H1 (cell line): ENCODE measurements at regions not wholly inside any gene's neighbourhood (a gene's known extent, or its start where the extent isn't known, plus 50 kb on each side); places are given as distances from the start of the nearest gene placed in this dataset.

Experiments
- CTCF ChIA-PET: fragments of 300-600 bp; sonication (Branson Sonifier 250); formaldehyde crosslinking; loops from one replicate; lab custom pipeline; 2021; ENCODE audit not compliant: partially characterized antibody; lab: Charles Lee
- POLR2A ChIA-PET: fragments of 300-600 bp; sonication (Branson Sonifier 250); formaldehyde crosslinking; loops from one replicate; lab custom pipeline; 2021; ENCODE audit warnings: inconsistent platforms; ENCODE audit not compliant: partially characterized antibody; lab: Charles Lee
- DNase-seq, 2 experiments: peaks; one replicate each; pipeline versions ENCODE4 v3.0.0 to v3.0.0-alpha.2; 2010 to 2022; ENCODE audit warnings: low spot score in 2 of 2, low read depth in 1 of 2, mixed read lengths in 1 of 2
- FAIRE-seq: peaks from 2 replicates; lab custom pipeline; 2011; peaks lifted over from hg19 to GRCh38; lab: Jason Lieb, UNC
- H2AFZ ChIP-seq: 2 replicates; pipeline ENCODE4 v1.8.1; 2012; ENCODE audit warnings: low read length, inconsistent platforms
- H2AK5ac ChIP-seq: 2 replicates; pipeline ENCODE4 v1.6.1; 2013; ENCODE audit warnings: low read depth, low read length
- H2BK120ac ChIP-seq: replicated peaks from 2 replicates; pipeline ENCODE3; 2013; ENCODE audit warnings: low read depth, low read length, inconsistent platforms
- H2BK12ac ChIP-seq: 2 replicates; pipeline ENCODE4 v1.6.1; 2013; ENCODE audit warnings: low read depth, low read length
- H2BK15ac ChIP-seq: 2 replicates; pipeline ENCODE4 v1.6.1; 2013; ENCODE audit warnings: low read length
- H2BK20ac ChIP-seq: 2 replicates; pipeline ENCODE4 v1.6.1; 2013; ENCODE audit warnings: low read length
- H2BK5ac ChIP-seq: 2 replicates; pipeline ENCODE4 v1.6.1; 2013; ENCODE audit warnings: low read depth, low read length
- H3K14ac ChIP-seq: 2 replicates; pipeline ENCODE4 v1.6.1; 2013; ENCODE audit warnings: inconsistent platforms; ENCODE audit not compliant: insufficient read length
- H3K18ac ChIP-seq: 2 replicates; pipeline ENCODE4 v1.6.1; 2013; ENCODE audit warnings: low read length; ENCODE audit errors: extremely low read depth
- H3K23ac ChIP-seq: 2 replicates; pipeline ENCODE4 v1.6.1; 2013; ENCODE audit warnings: inconsistent platforms; ENCODE audit not compliant: insufficient read length
- H3K23me2 ChIP-seq: 2 replicates; pipeline ENCODE4 v1.6.1; 2013; ENCODE audit warnings: low read depth, low read length
- H3K27ac ChIP-seq: 2 replicates; pipeline ENCODE4 v1.6.1; 2011; ENCODE audit warnings: low read depth, low read length, inconsistent platforms
- H3K27me3 ChIP-seq, 4 experiments: replicated peaks in 1 of 4; 1 replicate in 1 of 4; 2 replicates in 3 of 4; pipeline versions ENCODE4 v1.6.1 to v1.8.1; 2011 to 2013; ENCODE audit warnings: low read length in 3 of 4, mild to moderate bottlenecking in 3 of 4, inconsistent platforms in 2 of 4, mixed read lengths in 2 of 4, moderate library complexity in 1 of 4; ENCODE audit not compliant: control insufficient read depth in 3 of 4, insufficient read depth in 3 of 4; ENCODE audit errors: extremely low read depth in 1 of 4
- H3K36me3 ChIP-seq, 4 experiments: 2 replicates each; pipeline versions ENCODE4 v1.6.1 to v1.8.1; 2011 to 2013; ENCODE audit warnings: mild to moderate bottlenecking in 4 of 4, low read length in 3 of 4, moderate library complexity in 2 of 4, control low read depth in 1 of 4, inconsistent platforms in 1 of 4; ENCODE audit not compliant: insufficient read depth in 4 of 4, control insufficient read depth in 2 of 4
- H3K4ac ChIP-seq: replicated peaks from 2 replicates; pipeline ENCODE3; 2013; ENCODE audit warnings: low read length, low read depth, mixed read lengths, inconsistent platforms; ENCODE audit not compliant: insufficient read length
- H3K4me1 ChIP-seq, 4 experiments: replicated peaks in 1 of 4; 1 replicate in 1 of 4; 2 replicates in 3 of 4; pipeline versions ENCODE4 v1.6.1 to v1.8.1; 2011 to 2013; ENCODE audit warnings: low read length in 3 of 4, inconsistent platforms in 2 of 4, mixed read lengths in 1 of 4; ENCODE audit not compliant: insufficient read depth in 4 of 4, control insufficient read depth in 3 of 4
- H3K4me2 ChIP-seq, 2 experiments: 2 replicates each; pipeline versions ENCODE4 v1.6.1 to v1.8.1; 2011 to 2013; ENCODE audit warnings: low read depth in 2 of 2, low read length in 2 of 2, control low read depth in 1 of 2, inconsistent platforms in 1 of 2, mild to moderate bottlenecking in 1 of 2; ENCODE audit not compliant: insufficient read depth in 1 of 2
- H3K4me3 ChIP-seq, 4 experiments: fragments of 200-600, 300-600 bp in 1 of 4; sonication (generic), shearing (Covaris generic), sonication (Bioruptor Twin) in 1 of 4; 2 replicates each; pipeline versions ENCODE4 v1.5.1 to v1.8.1; 2011 to 2016; ENCODE audit warnings: low read length in 4 of 4, low read depth in 3 of 4, control low read depth in 2 of 4, inconsistent platforms in 2 of 4, mild to moderate bottlenecking in 2 of 4, mixed read lengths in 1 of 4, moderate library complexity in 1 of 4; ENCODE audit not compliant: insufficient read depth in 2 of 4; ENCODE audit errors: extremely low read depth in 1 of 4
- H3K56ac ChIP-seq: replicated peaks from 2 replicates; pipeline ENCODE3; 2013; ENCODE audit warnings: low read depth, mild to moderate bottlenecking, mixed read lengths, low read length, inconsistent platforms; ENCODE audit not compliant: insufficient read length
- H3K79me1 ChIP-seq: 2 replicates; pipeline ENCODE4 v1.6.1; 2013; ENCODE audit warnings: low read depth, low read length, control low read depth
- H3K79me2 ChIP-seq, 2 experiments: 2 replicates each; pipeline versions ENCODE4 v1.6.1 to v1.8.1; 2012 to 2013; ENCODE audit warnings: low read length in 2 of 2, mild to moderate bottlenecking in 2 of 2, inconsistent platforms in 1 of 2; ENCODE audit not compliant: insufficient read depth in 2 of 2, control insufficient read depth in 1 of 2
- H3K9ac ChIP-seq, 4 experiments: replicated peaks in 1 of 4; 1 replicate in 1 of 4; 2 replicates in 3 of 4; pipeline versions ENCODE4 v1.6.1 to v1.8.1; 2011 to 2013; ENCODE audit warnings: low read depth in 3 of 4, low read length in 3 of 4, control low read depth in 2 of 4, mild to moderate bottlenecking in 2 of 4, moderate library complexity in 2 of 4, inconsistent platforms in 1 of 4; ENCODE audit errors: extremely low read depth in 1 of 4
- H3K9me3 ChIP-seq, 2 experiments: 2 replicates each; pipeline versions ENCODE4 v1.6.1 to v1.8.1; 2012 to 2013; ENCODE audit warnings: mild to moderate bottlenecking in 2 of 2, moderate library complexity in 2 of 2, control low read depth in 1 of 2, inconsistent platforms in 1 of 2, low read depth in 1 of 2, low read length in 1 of 2, mixed read lengths in 1 of 2; ENCODE audit not compliant: insufficient read depth in 2 of 2
- H4K20me1 ChIP-seq, 2 experiments: replicated peaks in 1 of 2; 2 replicates each; pipeline versions ENCODE3 to v1.8.1; 2011 to 2013; ENCODE audit warnings: inconsistent platforms in 2 of 2, low read length in 2 of 2, mild to moderate bottlenecking in 1 of 2; ENCODE audit not compliant: insufficient read depth in 2 of 2, control insufficient read depth in 1 of 2
- H4K5ac ChIP-seq: 2 replicates; pipeline ENCODE4 v1.6.1; 2013; ENCODE audit warnings: low read length, low read depth, mixed read lengths, inconsistent platforms; ENCODE audit not compliant: insufficient read length
- H4K8ac ChIP-seq: 2 replicates; pipeline ENCODE4 v1.8.0; 2013; ENCODE audit warnings: mild to moderate bottlenecking, moderate library complexity, low read length, inconsistent platforms; ENCODE audit not compliant: insufficient read depth; ENCODE audit errors: extremely low read depth
- H4K91ac ChIP-seq: replicated peaks from 2 replicates; pipeline ENCODE3; 2013; ENCODE audit warnings: low read length, mixed read lengths, inconsistent platforms; ENCODE audit not compliant: insufficient read length
- ASH2L ChIP-seq: fragments of 200-600, 300-600 bp; sonication (generic); IDR thresholded peaks from one replicate; pipeline ENCODE4 v1.7.1; 2017; ENCODE audit warnings: low read length
- TAF1 ChIP-seq: IDR thresholded peaks from 2 replicates; pipeline ENCODE4 v1.6.1; 2011; ENCODE audit warnings: mild to moderate bottlenecking, low read depth, low read length
- WGBS, 2 experiments: shearing (Covaris generic) in 1 of 2; methylation state at CpG; one replicate each; pipeline versions ENCODE4 v1.1.6 to v1.1.7; 2013 to 2015; ENCODE audit warnings: low lambda C conversion rate in 2 of 2, mixed read lengths in 2 of 2, inconsistent platforms in 1 of 2, low coverage in 1 of 2, missing lambda C conversion rate in 1 of 2; ENCODE audit not compliant: insufficient replicate concordance in 2 of 2, insufficient coverage in 1 of 2, insufficient read length in 1 of 2; ENCODE audit errors: extremely low coverage in 1 of 2, missing lambda C conversion rate in 1 of 2; 5-methylcytosine and 5-hydroxymethylcytosine counted together
- TF ChIP-seq, protein P1 (sequence below): IDR thresholded peaks from 2 replicates; pipeline ENCODE4 v1.6.1; 2011; ENCODE audit warnings: low read length, improper control_type of control experiment
- TF ChIP-seq, protein P2 (sequence below): IDR thresholded peaks from 2 replicates; pipeline ENCODE4 v1.6.1; 2012; ENCODE audit warnings: inconsistent platforms

DNA sequence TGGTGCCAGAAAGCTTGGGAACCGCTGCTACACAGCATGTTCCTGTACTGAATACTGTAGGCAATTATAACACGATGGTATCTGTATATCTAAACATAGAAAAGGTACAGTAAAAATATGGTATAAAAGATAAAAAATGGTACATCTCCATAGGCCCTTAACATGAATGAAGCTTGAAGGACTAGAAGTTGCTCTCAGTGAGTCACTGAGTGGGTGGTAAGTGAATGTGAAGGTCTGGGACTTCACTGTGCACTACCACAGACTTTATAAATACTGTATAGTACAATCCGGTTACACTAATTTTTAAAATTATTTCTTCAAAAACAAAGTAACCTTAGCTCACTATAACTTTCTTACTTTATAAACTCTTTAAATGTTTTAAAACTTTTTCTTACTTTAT lies 819.9 kb upstream of the GRAMD2B start:
- H2BK120ac ChIP-seq = no peak overlapping the region
- no peaks in the 10 kb centered on the region for H3K23me2 ChIP-seq
- WGBS, 2 experiments = 91% methylated on average over 3 of the region's 3 CpGs; no CpG with 5 or more reads in 1 of the 2 experiments
- DNase-seq (no peak), FAIRE-seq (no peak)
- H3K56ac ChIP-seq = no peak overlapping the region
- H2BK12ac ChIP-seq = no peak overlapping the region
- no peaks in the 10 kb centered on the region for H4K20me1 ChIP-seq
- no peaks in the 10 kb centered on the region for H3K9me3 ChIP-seq
- H4K8ac ChIP-seq = no peak overlapping the region
- no peak overlapping the region for H2AK5ac ChIP-seq
- no peak overlapping the region for H2BK15ac ChIP-seq
- H3K79me1 ChIP-seq = no peaks in the 10 kb centered on the region
- H2BK5ac ChIP-seq = no peak overlapping the region
- H3K4me2 ChIP-seq = no peak overlapping the region
- no peak overlapping the region for H3K9ac ChIP-seq
- no peak overlapping the region for H3K27ac ChIP-seq
- ChIA-PET CTCF (interaction anchor here (0.7 to 1.7 kb wide), 2 partner anchors 9 to 245 kb away, joined by 3 to 5 read pairs; no protein-coding TSS in a partner anchor), POLR2A (no interaction called here)
- H3K4me1 ChIP-seq = no peaks in the 10 kb centered on the region
- H4K91ac ChIP-seq = no peak overlapping the region
- no peak overlapping the region for H3K18ac ChIP-seq
- H3K36me3 ChIP-seq = no peaks in the 10 kb centered on the region
- no peak overlapping the region for H4K5ac ChIP-seq
- H2BK20ac ChIP-seq = no peak overlapping the region
- H3K79me2 ChIP-seq = no peaks in the 10 kb centered on the region
- H3K14ac ChIP-seq = no peak overlapping the region
- H3K4ac ChIP-seq = no peak overlapping the region
- no peaks in the 10 kb centered on the region for H3K27me3 ChIP-seq
- no peak overlapping the region for H2AFZ ChIP-seq
- TF ChIP-seq TAF1 (no peak), ASH2L (no peak)
- TF ChIP-seq, protein P1, sequence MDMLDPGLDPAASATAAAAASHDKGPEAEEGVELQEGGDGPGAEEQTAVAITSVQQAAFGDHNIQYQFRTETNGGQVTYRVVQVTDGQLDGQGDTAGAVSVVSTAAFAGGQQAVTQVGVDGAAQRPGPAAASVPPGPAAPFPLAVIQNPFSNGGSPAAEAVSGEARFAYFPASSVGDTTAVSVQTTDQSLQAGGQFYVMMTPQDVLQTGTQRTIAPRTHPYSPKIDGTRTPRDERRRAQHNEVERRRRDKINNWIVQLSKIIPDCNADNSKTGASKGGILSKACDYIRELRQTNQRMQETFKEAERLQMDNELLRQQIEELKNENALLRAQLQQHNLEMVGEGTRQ = no peak
- TF ChIP-seq, protein P2, sequence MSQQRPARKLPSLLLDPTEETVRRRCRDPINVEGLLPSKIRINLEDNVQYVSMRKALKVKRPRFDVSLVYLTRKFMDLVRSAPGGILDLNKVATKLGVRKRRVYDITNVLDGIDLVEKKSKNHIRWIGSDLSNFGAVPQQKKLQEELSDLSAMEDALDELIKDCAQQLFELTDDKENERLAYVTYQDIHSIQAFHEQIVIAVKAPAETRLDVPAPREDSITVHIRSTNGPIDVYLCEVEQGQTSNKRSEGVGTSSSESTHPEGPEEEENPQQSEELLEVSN = no peak
- H3K4me3 ChIP-seq = no peak overlapping the region
- H3K23ac ChIP-seq = no peak overlapping the region
